Cardiac muscle cell (in vitro differentiated cells and primary cell): ENCODE measurements at regions not wholly inside any gene's neighbourhood (a gene's known extent, or its start where the extent isn't known, plus 50 kb on each side); places are given as distances from the start of the nearest gene placed in this dataset.
"Not testable (repeated sequence)": the region's sequence is repeated elsewhere in the genome, so short reads cannot be mapped to it uniquely, and the experiment has no call there.

Source experiments
- DNase-seq, 2 donors: peaks; one replicate each; pipeline versions ENCODE4 v3.0.0 to v3.0.0-alpha.2; 2010 to 2017; ENCODE audit warnings: low read depth in 1 of 2, low spot score in 1 of 2
- H3K27ac ChIP-seq: fragments of 200-600 bp; sonication (generic); 2 replicates; pipeline ENCODE4 v1.5.1; 2016
- H3K27me3 ChIP-seq: fragments of 200-600 bp; sonication (generic); 2 replicates; pipeline ENCODE4 v1.6.0; 2016; ENCODE audit warnings: control low read depth
- H3K36me3 ChIP-seq: fragments of 200-600 bp; sonication (generic); 2 replicates; pipeline ENCODE4 v1.5.1; 2016; ENCODE audit warnings: control low read depth
- H3K4me1 ChIP-seq: fragments of 200-600 bp; sonication (generic); 2 replicates; pipeline ENCODE4 v1.8.1; 2017; ENCODE audit warnings: low read depth, mild to moderate bottlenecking, mixed run types
- H3K4me3 ChIP-seq: fragments of 200-600 bp; sonication (generic); 2 replicates; pipeline ENCODE4 v1.5.1; 2016; ENCODE audit warnings: mild to moderate bottlenecking
- H3K9me3 ChIP-seq: fragments of 200-600 bp; sonication (generic); 2 replicates; pipeline ENCODE4 v1.5.1; 2017; ENCODE audit warnings: low read depth, mild to moderate bottlenecking, control low read depth
- CTCF ChIP-seq: IDR thresholded peaks from 2 replicates; pipeline ENCODE4 v1.5.1; 2012; ENCODE audit warnings: low read depth, mild to moderate bottlenecking, low read length

GRCh38 chr4:189592890-189593289 lies 347.8 kb upstream of the FRG1 start:
- Histone ChIP-seq H3K4me3 (no peak overlapping the region), H3K9me3 (no peaks in the 10 kb centered on the region), H3K4me1 (no peaks in the 10 kb centered on the region), H3K27me3 (no peaks in the 10 kb centered on the region), H3K27ac (no peak overlapping the region), H3K36me3 (no peaks in the 10 kb centered on the region)
- no peak for TF ChIP-seq CTCF
- DNase-seq, result no peak

GRCh38 chr4:189597341-189597740 lies 343.3 kb upstream of the FRG1 start:
- no peaks in the 10 kb centered on the region for H3K36me3 ChIP-seq
- H3K27me3 ChIP-seq, result no peaks in the 10 kb centered on the region
- no peaks in the 10 kb centered on the region for H3K9me3 ChIP-seq
- no peaks in the 10 kb centered on the region for H3K4me1 ChIP-seq
- H3K4me3 ChIP-seq, result no peak overlapping the region
- no peak overlapping the region for H3K27ac ChIP-seq
- DNase-seq, result no peak
- no peak for TF ChIP-seq CTCF

- TF ChIP-seq CTCF, result no peak
- Histone ChIP-seq H3K4me3 (no peak overlapping the region), H3K9me3 (no peaks in the 10 kb centered on the region), H3K36me3 (no peaks in the 10 kb centered on the region), H3K27me3 (no peaks in the 10 kb centered on the region), H3K27ac (no peak overlapping the region), H3K4me1 (no peaks in the 10 kb centered on the region)
- DNase-seq, result no peak
Observed at GRCh38 chr4:189600264-189600663, 340.4 kb upstream of the FRG1 start.

GRCh38 chr4:189600718-189601435 lies 339.8 kb upstream of the FRG1 start:
- H3K36me3 ChIP-seq, result no peaks in the 10 kb centered on the region
- H3K4me3 ChIP-seq, result no peak overlapping the region
- no peaks in the 10 kb centered on the region for H3K4me1 ChIP-seq
- DNase-seq, result no peak
- H3K27me3 ChIP-seq, result no peaks in the 10 kb centered on the region
- H3K27ac ChIP-seq, result no peak overlapping the region
- TF ChIP-seq CTCF, result no peak
- H3K9me3 ChIP-seq, result no peaks in the 10 kb centered on the region

- not testable (repeated sequence) for H3K27ac ChIP-seq, H3K4me1 ChIP-seq, H3K4me3 ChIP-seq, H3K27me3 ChIP-seq, H3K36me3 ChIP-seq, H3K9me3 ChIP-seq, DNase-seq
Observed at GRCh38 chr4:189602827-189603226, 337.8 kb upstream of the FRG1 start.

- not testable (repeated sequence) for H3K9me3 ChIP-seq, H3K4me1 ChIP-seq, H3K27ac ChIP-seq, DNase-seq, H3K27me3 ChIP-seq, H3K4me3 ChIP-seq, H3K36me3 ChIP-seq
Observed at GRCh38 chr4:189610571-189610970, 330.1 kb upstream of the FRG1 start.

- no peaks in the 10 kb centered on the region for H3K4me1 ChIP-seq
- H3K27me3 ChIP-seq, result no peaks in the 10 kb centered on the region
- H3K9me3 ChIP-seq, result no peaks in the 10 kb centered on the region
- no peak for TF ChIP-seq CTCF
- no peak for DNase-seq
- no peak overlapping the region for H3K4me3 ChIP-seq
- H3K36me3 ChIP-seq, result no peaks in the 10 kb centered on the region
- no peak overlapping the region for H3K27ac ChIP-seq
Observed at GRCh38 chr4:189613207-189613606, 327.5 kb upstream of the FRG1 start.
